DOHH2 (cell line): ENCODE measurements at regions not wholly inside any gene's neighbourhood (a gene's known extent, or its start where the extent isn't known, plus 50 kb on each side); places are given as distances from the start of the nearest gene placed in this dataset.

Experiments
- CTCF ChIP-seq: fragments of 200-600 bp; sonication (generic); IDR thresholded peaks from one replicate; pipeline ENCODE4 v1.5.1; 2014; ENCODE audit warnings: antibody characterized with exemption, mild to moderate bottlenecking, low read depth, low read length; ENCODE audit not compliant: poor library complexity, severe bottlenecking
- EZH2phosphoT487 ChIP-seq: fragments of 200-600 bp; sonication (generic); IDR thresholded peaks from 2 replicates; pipeline ENCODE4 v1.6.1; 2017; ENCODE audit warnings: borderline replicate concordance, mild to moderate bottlenecking, antibody characterized with exemption, low read length, moderate library complexity, mixed read lengths

- TF ChIP-seq EZH2phosphoT487 (no peak), CTCF (no peak)
Observed at GRCh38 chr1:37387854-37388253, 86.5 kb upstream of the ZC3H12A start.
